Mesothelial cell of epicardium (in vitro differentiated cells): ENCODE measurements at regions not wholly inside any gene's neighbourhood (a gene's known extent, or its start where the extent isn't known, plus 50 kb on each side); places are given as distances from the start of the nearest gene placed in this dataset.

Source experiments
- DNase-seq, 2 experiments: peaks; one replicate each; pipeline ENCODE4 v3.0.0; 2021; ENCODE audit warnings: low spot score in 2 of 2; ENCODE audit not compliant: unreplicated experiment in 2 of 2
- H3K27ac Mint-ChIP-seq: 2 replicates; pipeline ENCODE4 v1.8.0; 2021; ENCODE audit warnings: mixed read lengths
- H3K27me3 Mint-ChIP-seq: 2 replicates; pipeline ENCODE4 v1.8.0; 2021; ENCODE audit warnings: low read depth, mixed read lengths
- H3K36me3 Mint-ChIP-seq: 2 replicates; pipeline ENCODE4 v1.8.0; 2021; ENCODE audit warnings: mixed read lengths
- H3K4me1 Mint-ChIP-seq: 2 replicates; pipeline ENCODE4 v1.8.0; 2021; ENCODE audit warnings: mixed read lengths
- H3K4me3 Mint-ChIP-seq: 2 replicates; pipeline ENCODE4 v1.8.0; 2021; ENCODE audit warnings: mild to moderate bottlenecking, moderate library complexity, mixed read lengths
- H3K9me3 Mint-ChIP-seq: 2 replicates; pipeline ENCODE4 v1.8.0; 2021; ENCODE audit warnings: mixed read lengths
- CTCF ChIP-seq: fragments of 200-600 bp; sonication (generic); IDR thresholded peaks from one replicate; pipeline ENCODE4 v1.5.0; 2021; ENCODE audit warnings: antibody characterized with exemption; ENCODE audit not compliant: unreplicated experiment

DNA sequence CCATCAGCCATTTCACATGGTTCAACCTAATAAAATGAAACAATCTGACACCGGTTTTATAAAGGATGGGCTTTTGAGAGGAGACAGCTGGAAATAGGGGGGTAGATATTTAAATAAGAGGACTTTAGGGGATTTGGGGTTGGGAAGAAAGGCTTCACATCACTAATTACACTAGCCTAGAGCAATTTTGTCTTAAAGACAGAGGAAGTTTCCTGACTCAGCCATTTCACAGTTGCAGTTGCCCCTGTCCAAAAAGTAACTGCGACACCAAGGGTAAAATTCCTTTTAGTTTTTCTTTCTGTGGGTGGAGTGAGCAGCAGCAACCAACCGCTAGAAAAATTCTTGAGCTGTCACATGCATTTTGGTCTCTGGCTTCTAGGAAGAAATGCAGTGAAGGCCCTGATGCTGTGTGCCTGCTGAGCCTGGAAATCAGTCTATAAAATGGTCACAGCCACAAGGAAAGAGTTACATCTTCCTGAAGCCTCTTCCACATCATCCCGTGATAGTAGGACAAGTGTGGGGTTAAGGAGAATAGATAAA, 233.6 kb downstream of the ZNF674 start:
- Mint-ChIP-seq H3K27ac (no peak overlapping the region), H3K4me3 (no peak overlapping the region), H3K36me3 (no peaks in the 10 kb centered on the region), H3K27me3 (no peaks in the 10 kb centered on the region), H3K4me1 (peaks cover 3% of the 10 kb centered on the region), H3K9me3 (peaks cover 7% of the 10 kb centered on the region)
- no peak for DNase-seq
- no peak for TF ChIP-seq CTCF

GRCh38 chrX:46310815-46311497, 234.3 kb downstream of the ZNF674 start:
- H3K4me1 Mint-ChIP-seq, result peaks cover 3% of the 10 kb centered on the region
- TF ChIP-seq CTCF, result no peak
- no peaks in the 10 kb centered on the region for H3K36me3 Mint-ChIP-seq
- H3K27ac Mint-ChIP-seq, result no peak overlapping the region
- no peaks in the 10 kb centered on the region for H3K27me3 Mint-ChIP-seq
- peaks cover 11% of the 10 kb centered on the region for H3K9me3 Mint-ChIP-seq
- no peak for DNase-seq
- H3K4me3 Mint-ChIP-seq, result no peak overlapping the region

DNA sequence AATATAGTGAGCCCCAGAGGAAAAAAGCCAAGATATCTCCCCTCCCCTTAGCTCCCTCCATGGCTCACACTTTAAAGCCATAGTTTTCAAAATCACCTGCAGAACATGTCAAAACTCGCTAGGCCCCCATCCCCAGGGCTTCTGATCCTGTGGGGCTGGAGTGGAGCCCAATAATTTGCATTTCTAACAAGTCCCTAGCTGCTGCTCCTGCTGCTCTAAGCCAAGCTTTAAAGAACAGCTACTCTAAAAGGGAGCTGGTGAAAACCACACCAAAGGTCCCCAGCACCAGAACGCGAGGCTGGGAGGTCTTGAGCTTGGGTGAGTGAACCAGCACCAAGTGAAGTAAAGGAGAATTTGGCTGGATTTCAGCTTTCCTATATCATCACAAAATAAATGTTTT, 237.1 kb downstream of the ZNF674 start:
- no peak for TF ChIP-seq CTCF
- peaks cover 31% of the 10 kb centered on the region for H3K9me3 Mint-ChIP-seq
- peaks cover 3% of the 10 kb centered on the region for H3K36me3 Mint-ChIP-seq
- H3K27me3 Mint-ChIP-seq, result no peaks in the 10 kb centered on the region
- DNase-seq, result no peak
- no peak overlapping the region for H3K4me3 Mint-ChIP-seq
- peaks cover 3% of the 10 kb centered on the region for H3K4me1 Mint-ChIP-seq
- H3K27ac Mint-ChIP-seq, result no peak overlapping the region

DNA sequence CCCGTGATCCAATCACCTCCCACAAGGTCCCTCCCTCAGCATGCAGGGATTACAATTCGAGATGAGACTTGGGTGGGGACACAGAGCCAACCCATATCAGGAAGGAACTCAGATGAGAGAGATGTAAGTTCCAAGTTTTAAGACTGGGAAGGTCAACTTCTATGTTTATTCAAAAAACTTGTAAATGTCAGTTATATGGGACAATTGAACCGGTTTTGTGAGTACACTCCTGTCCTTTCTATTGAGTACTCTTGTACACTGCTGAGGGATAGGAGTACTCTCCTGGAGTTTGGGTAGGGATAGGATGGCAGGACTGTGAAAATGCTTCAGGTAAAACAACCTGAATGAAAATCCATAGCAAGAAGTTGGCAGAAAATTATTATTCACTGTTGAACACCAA, 239.1 kb downstream of the ZNF674 start:
- Mint-ChIP-seq H3K27ac (no peak overlapping the region), H3K9me3 (peaks cover 41% of the 10 kb centered on the region), H3K36me3 (peaks cover 3% of the 10 kb centered on the region), H3K4me3 (no peak overlapping the region), H3K4me1 (no peaks in the 10 kb centered on the region), H3K27me3 (no peaks in the 10 kb centered on the region)
- no peak for DNase-seq
- TF ChIP-seq CTCF, result no peak

DNA sequence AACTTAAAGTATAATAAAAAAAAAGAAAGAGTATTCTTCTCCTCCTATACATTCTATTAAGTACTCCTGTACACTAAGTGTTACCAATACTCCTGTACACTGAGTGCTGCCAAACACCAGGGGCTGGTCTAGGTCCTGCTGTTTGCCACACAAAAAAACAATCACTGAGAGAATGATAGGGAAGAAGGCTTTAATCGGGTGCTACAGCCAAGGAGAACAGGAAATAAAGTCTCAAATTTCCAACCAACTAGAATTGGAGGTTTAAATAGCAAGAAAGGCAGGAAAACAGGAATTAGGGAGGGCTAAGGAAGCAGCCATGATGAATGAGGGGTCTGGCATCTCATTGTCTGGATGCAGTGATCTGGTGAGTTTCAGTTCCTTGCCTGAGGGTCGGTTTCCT, 239.8 kb downstream of the ZNF674 start:
- Mint-ChIP-seq H3K36me3 (peaks cover 3% of the 10 kb centered on the region), H3K4me3 (no peak overlapping the region), H3K4me1 (no peaks in the 10 kb centered on the region), H3K9me3 (peaks cover 46% of the 10 kb centered on the region), H3K27me3 (no peaks in the 10 kb centered on the region), H3K27ac (no peak overlapping the region)
- DNase-seq, result no peak
- no peak for TF ChIP-seq CTCF

GRCh38 chrX:46301903-46302302, 243.3 kb downstream of the ZNF674 start:
- H3K27me3 Mint-ChIP-seq, result no peaks in the 10 kb centered on the region
- no peak overlapping the region for H3K27ac Mint-ChIP-seq
- peaks cover 3% of the 10 kb centered on the region for H3K36me3 Mint-ChIP-seq
- no peak for DNase-seq
- no peaks in the 10 kb centered on the region for H3K4me1 Mint-ChIP-seq
- peaks cover 46% of the 10 kb centered on the region for H3K9me3 Mint-ChIP-seq
- no peak for TF ChIP-seq CTCF
- H3K4me3 Mint-ChIP-seq, result no peak overlapping the region
